ENCODE measurements at regions not wholly inside any gene's neighbourhood (a gene's known extent, or its start where the extent isn't known, plus 50 kb on each side); places are given as distances from the start of the nearest gene placed in this dataset.

DNA sequence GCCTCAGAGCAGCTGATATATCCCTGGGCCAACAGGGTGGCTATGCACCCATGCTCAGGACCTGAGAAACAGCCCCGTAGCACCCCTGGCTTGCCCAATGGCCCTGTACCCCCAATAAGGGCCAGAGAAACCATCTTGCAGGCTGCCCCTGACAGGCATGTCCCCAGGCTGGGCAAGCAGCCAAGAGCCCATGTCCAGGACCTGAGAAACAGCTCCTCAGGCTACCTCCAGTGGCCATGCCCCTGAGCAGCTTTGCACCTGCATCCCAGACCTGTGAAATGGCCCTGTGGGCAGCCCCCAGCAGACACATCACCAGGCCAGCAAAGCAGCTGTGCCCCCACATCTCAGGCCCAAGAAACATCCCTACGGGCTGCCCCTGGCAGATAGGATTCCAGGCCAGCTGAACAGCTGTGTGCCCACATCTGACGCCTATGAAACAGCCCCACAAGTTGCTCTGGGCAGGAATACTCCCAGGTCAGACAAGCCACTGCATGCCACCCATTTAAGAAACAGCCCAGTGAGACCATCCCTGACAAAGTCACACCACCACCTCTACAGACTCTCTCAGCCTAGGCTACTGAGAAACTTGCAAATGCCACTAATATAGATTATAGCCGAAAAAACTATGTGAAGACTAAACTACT lies 84.1 kb downstream of the TMEM237 start:
- no peak for TF ChIP-seq SNAI2 (CRISPR knock-in tag; IDR thresholded peaks at IDR 0.05)
- no peak for TF ChIP-seq RARB (CRISPR knock-in tag; IDR thresholded peaks at IDR 0.05)
- TF ChIP-seq ZNF70 (CRISPR knock-in tag; IDR thresholded peaks at IDR 0.05) = no peak
- TF ChIP-seq ZFP30 (CRISPR knock-in tag; IDR thresholded peaks at IDR 0.05) = no peak
- TF ChIP-seq, protein P1, sequence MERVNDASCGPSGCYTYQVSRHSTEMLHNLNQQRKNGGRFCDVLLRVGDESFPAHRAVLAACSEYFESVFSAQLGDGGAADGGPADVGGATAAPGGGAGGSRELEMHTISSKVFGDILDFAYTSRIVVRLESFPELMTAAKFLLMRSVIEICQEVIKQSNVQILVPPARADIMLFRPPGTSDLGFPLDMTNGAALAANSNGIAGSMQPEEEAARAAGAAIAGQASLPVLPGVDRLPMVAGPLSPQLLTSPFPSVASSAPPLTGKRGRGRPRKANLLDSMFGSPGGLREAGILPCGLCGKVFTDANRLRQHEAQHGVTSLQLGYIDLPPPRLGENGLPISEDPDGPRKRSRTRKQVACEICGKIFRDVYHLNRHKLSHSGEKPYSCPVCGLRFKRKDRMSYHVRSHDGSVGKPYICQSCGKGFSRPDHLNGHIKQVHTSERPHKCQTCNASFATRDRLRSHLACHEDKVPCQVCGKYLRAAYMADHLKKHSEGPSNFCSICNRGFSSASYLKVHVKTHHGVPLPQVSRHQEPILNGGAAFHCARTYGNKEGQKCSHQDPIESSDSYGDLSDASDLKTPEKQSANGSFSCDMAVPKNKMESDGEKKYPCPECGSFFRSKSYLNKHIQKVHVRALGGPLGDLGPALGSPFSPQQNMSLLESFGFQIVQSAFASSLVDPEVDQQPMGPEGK (CRISPR knock-in tag; IDR thresholded peaks at IDR 0.05; ENCODE audit: borderline replicate concordance) = no peak
- TF ChIP-seq ISL1 (CRISPR knock-in tag; IDR thresholded peaks at IDR 0.05) = no peak
- TF ChIP-seq PPARA (CRISPR knock-in tag; IDR thresholded peaks at IDR 0.05; ENCODE audit: borderline replicate concordance) = no peak
- TF ChIP-seq CSDC2 (CRISPR knock-in tag; IDR thresholded peaks at IDR 0.05) = no peak
- TF ChIP-seq ZFP3 (CRISPR knock-in tag; IDR thresholded peaks at IDR 0.05) = no peak
- no peak for TF ChIP-seq GLIS3 (CRISPR knock-in tag; IDR thresholded peaks at IDR 0.05)
- TF ChIP-seq ZC3H10 (CRISPR knock-in tag; IDR thresholded peaks at IDR 0.05) = no peak

Measured in SK-N-SH treated with all-trans-retinoic acid at 6 μM for 48 hours (cell line).